ENCODE measurements at regions not wholly inside any gene's neighbourhood (a gene's known extent, or its start where the extent isn't known, plus 50 kb on each side); places are given as distances from the start of the nearest gene placed in this dataset.
"Not testable (repeated sequence)": the region's sequence is repeated elsewhere in the genome, so short reads cannot be mapped to it uniquely, and the experiment has no call there.

GRCh38 chr2:111544006-111544405 lies 340.0 kb downstream of the ANAPC1 start:
- not testable (repeated sequence) for DNase-seq

DNA sequence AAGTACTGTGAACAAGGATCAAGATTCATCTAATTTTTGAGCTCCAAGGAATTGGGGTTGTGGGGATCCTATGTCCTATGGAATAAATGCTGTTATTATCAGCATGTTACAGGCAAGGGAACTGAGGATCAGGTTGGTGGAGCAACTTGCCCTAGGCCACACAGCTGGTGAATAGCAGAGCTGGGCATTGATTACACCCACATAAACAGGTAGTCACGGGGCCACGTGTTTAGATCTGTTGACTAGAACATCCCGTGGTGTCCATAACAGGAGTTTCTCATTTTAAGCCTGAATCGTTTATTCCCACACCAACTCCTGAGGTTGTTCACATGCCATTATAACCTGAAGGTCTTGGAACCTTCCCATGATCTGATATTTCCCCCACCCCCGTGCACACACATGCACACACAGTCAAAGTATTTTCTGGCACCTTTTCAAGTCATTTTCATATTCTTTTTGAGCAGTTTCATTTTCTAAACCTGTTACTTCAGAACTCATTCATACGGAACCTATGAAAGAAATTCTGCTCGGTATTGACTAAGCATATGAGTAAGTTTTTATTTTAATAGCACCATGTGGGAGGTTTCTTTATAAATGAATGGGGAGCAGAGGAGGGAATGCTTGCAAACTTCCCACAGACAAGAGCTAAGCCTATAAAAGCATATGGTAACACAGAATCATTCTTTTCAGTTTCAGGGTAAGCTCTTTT lies 338.1 kb downstream of the ANAPC1 start:
- not testable (repeated sequence) for DNase-seq

DNA sequence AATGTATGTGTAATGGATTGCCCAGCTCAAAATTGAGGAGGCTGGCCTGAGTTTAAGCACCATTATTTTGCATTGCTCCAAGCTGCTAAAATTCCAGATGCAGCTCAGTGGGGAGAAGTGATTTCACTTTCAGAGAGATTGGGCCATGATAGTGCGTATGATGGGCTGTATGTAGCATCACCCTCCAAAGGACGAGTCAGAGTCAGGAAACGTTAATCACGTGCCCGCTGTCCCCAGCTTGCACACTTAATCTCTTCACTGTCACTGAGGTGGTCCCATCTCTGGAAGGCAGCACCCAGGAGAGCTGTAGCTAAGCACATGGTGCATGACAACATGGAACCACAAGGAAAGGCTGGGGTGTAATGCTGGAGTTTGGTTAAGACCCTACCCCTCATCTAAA lies 337.4 kb downstream of the ANAPC1 start:
- not testable (repeated sequence) for DNase-seq

GRCh38 chr2:111549174-111549573 lies 334.8 kb downstream of the ANAPC1 start:
- DNase-seq, result not testable (repeated sequence)

GRCh38 chr2:111551428-111551827 lies 332.6 kb downstream of the ANAPC1 start:
- DNase-seq, result not testable (repeated sequence)

GRCh38 chr2:111552625-111553024 lies 331.4 kb downstream of the ANAPC1 start:
- not testable (repeated sequence) for DNase-seq

DNA sequence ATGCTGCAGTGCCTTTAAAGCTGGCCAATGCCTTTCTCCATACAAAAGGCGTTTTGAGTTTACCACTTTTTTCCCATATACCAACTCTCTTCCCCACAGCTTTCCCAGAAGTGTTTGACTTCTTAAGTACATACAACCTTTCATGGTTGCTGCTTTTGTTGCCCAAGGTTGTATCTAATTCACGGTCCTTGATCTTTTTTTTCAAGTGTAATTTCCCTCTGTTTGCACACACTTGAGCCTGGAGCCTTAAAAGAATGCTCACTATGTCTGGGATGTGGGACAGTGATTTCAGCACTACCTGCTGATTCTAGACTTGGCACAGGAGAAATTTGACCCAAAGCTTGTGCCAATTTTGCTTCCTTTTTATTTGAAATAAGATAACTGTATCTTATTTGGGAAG lies 324.7 kb downstream of the ANAPC1 start:
- not testable (repeated sequence) for DNase-seq

DNA sequence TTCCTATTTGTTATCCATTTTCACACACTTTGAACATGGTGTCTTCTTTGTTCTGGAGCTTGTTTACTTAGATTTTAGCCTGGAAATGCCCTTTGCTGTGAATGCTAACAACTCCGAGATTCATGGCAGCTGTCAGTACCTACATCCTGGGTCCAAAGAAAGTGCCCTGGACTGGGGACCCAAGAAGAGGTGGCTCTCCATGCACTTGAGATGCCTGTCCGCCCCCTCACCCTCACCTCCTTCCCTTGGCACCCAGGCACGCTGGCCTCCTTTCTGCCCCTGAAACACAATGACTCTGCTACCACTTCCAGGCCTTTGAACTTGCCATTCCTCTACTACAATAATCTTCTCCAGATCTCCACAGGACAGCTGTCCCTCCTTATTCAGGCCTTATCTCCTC lies 324.2 kb downstream of the ANAPC1 start:
- DNase-seq, result not testable (repeated sequence)

GRCh38 chr2:111566068-111566467 lies 317.9 kb downstream of the ANAPC1 start:
- DNase-seq, result not testable (repeated sequence)

DNA sequence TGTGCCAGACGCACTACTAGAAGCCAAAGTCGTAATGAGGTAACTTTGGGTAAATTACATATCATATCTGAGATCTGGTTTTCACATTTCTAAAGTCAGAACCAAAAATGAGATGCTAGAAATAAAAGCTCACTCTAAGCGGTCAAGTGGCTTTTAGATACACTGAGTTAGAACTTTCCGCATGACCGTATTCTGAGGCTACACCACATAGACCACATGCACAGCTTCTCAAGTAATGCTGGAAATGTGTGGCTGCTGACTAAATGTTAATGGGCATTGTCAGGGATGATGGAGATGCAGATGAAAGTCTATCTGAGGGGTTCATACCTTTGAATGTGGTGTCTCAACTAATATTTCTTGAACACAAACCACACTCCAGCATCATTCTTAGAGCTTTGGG lies 316.8 kb downstream of the ANAPC1 start:
- DNase-seq, result not testable (repeated sequence)

- not testable (repeated sequence) for DNase-seq
These were observed 314.4 kb downstream of the ANAPC1 start for GRCh38 chr2:111569356-111570199.

GRCh38 chr2:111570300-111571114 lies 313.5 kb downstream of the ANAPC1 start:
- not testable (repeated sequence) for DNase-seq

DNA sequence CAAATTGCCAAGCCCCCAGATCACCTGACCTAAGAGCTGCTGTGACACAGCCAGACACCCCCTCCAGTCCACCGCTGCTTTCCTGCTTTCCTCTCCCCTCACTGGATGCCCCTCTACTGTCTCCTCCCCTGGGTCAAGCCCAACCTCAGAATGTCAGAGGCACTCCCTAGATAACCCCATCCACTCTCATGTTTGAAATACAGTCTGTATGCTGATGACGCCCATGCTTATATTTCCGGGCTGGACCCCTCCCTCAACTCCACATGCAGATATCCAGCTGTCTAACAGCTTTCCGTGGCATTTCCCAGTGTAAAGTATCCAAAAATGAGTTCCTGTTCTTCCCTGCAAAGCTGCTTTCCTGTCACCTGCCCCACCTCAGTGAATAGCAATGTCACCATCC lies 309.2 kb downstream of the ANAPC1 start:
- not testable (repeated sequence) for DNase-seq

DNA sequence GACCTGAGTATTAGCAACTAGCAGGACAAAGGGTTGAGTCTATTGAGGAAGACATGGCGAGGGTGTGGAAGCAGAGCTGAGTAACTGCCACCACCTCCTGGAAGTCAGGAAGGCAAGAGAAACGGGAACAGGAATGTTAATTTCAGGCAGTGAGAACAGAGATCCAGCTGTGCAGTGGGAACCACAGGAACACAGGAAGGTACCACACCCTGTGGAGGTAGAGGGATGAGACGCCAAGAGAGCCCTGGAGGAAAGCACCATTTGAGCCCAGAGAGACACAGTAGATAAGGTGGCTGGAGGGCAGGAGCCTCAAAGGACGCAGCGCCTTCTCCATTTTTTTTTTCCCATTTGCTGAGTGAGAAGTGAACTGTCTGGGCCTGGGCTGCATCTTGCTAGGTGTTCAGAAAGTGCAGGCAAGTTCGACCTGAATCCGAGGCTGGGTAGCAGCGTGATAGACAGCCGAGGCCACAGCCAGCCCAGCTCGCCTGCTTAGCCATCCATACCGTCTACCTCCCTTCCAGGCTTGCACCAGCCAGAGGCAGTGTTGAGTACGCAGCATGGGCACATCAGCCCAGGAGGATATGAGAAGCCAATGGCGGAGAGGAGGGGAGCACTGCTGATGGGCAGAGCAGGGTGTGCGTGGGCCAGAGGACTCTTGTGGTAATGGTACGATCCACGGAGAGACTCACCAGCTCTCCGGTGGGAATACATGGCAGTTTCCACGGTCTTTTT lies 306.7 kb downstream of the ANAPC1 start:
- DNase-seq, result not testable (repeated sequence)

DNA sequence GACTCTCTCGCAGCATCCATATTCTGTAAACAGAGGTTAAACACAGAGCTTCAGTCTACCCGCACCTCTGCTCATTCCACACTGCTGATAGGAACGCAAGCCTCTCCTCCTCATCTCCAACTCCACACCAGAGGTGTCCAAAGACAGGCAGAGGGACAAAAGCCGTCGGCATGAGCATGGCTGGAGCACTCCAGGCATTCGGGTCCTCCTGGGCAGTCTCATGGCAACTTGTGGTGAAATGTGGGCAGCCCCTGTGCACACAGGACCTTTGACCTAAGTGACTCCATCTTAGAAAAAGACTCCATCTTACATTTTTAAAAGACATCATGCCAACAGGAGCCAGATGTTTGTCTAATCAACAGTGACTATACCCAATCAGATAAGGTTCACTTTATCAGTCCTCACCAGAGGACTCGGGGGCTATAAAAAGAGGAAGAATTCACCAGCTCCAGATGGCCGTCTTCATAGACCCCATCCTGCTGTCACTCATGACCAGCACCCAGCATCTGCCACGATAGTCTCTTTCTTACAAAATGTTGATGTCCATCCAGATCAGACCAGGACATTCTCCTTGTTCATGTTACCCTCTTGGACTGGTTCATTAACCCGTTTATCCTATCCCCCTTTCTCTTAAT lies 304.4 kb downstream of the ANAPC1 start:
- not testable (repeated sequence) for DNase-seq

DNA sequence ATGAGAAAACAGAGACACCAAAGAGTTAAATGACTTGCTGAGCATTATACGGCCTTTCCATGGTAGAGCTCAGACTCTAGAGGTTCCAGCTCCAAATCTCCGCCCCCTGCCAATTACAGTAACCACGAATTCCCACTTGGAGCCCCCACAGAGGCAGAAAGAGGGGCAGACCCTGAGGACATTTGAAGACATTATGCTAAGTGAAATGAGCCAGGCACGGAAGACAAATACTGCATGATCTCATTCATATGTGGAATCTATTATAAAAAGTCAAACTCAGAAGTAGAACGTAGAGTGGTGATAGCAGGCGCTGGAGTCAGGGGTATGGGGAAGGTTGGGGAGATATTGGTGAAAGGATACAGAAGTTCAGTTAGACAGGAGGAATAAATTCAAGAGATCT lies 303.4 kb downstream of the ANAPC1 start:
- DNase-seq, result not testable (repeated sequence)

- DNase-seq, result not testable (repeated sequence)
These were observed 301.9 kb downstream of the ANAPC1 start for GRCh38 chr2:111582090-111582489.

DNA sequence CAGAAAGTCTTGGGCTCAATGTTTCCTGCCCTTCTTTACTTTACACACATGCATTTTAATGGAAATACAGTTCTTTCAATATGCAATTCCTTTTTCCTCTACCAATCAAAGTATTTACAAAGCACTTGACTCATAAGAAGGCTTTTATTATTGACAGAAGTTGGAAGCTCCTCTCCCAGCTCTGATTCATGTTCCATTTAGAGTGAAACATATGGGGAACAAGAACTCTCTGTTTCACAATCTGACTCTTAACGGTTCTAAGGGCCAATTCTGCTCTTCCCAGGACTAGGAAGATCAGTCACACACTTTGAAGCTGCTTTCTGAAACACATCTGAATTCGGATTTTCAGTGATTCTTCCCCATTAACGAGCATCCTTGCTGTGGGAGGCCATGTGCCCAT lies 300.5 kb downstream of the ANAPC1 start:
- not testable (repeated sequence) for DNase-seq

DNA sequence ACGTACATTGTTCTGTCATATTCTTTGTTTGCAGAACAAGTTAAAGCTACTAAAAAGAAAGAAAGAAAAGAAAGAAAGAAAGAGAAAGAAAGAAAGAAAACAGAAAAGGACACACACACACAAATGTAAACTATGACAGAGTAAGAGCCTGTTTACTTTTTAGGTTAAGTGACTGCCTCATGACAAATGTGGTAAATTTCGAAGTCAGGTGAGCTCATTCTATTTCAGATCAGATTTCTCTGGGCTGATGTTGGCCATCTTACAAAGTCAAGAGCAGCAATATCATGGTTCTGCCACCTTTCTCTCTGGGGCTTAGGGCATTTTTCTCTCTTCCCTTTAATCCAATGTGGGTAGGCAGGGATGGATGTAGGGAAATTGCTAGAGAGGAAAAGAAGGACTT lies 299.5 kb downstream of the ANAPC1 start:
- DNase-seq, result not testable (repeated sequence)

DNA sequence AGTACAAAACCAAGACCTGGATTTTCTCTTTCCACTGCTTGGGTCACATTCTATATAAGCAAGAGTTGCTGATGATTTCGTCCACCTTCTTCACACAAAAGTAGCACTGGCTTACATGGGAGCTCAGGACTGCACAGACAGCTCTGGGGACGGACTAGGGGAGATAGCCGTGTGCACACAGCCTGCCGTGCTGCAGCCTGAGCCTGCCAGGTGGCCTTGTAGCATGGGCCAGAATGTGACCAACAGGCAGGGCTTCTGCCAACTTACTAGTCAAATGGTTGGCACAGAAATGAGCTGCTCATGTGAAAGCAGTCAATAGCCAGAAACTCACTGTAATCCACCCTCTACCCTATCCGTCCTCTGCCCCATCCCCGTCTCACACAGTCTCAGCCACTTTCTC lies 299.0 kb downstream of the ANAPC1 start:
- not testable (repeated sequence) for DNase-seq

DNA sequence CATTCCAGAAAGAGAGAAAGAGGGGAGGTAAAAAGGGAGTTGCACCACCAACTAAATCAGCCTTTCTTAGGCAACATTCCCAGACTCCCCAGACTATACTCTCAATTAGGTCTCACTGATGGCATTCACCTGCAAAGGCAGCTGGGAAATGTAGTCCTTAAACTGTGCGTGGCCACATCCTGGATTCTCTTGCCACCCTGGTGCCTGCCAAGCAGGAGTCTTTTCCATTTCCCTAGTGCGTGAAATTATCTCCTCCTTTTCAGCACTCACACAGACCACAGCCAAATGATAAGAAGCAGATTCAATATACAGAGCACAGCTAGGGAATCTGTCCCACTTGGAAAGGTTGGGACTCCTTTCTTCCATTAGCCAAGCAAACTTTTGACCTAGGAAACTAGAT lies 298.0 kb downstream of the ANAPC1 start:
- DNase-seq, result not testable (repeated sequence)

DNA sequence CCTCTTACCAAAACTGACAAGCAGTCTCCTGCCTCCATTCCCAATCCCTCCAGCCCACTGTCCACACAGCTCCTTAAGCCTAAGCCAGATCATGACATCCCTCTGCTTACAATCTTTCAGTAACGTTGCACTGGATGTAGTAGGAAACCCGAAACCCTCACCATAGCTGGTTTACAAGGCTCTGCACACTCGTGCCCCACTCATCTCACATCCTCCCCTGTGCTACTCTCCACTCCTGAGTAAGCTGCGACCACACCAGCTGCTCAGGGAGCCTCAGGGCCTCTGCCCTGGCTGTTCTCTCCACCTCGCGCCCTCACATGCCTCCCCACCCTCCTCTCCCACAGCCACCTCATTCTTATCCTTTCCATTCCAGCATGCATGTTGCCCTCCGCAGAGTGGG lies 288.9 kb downstream of the ANAPC1 start:
- not testable (repeated sequence) for DNase-seq

Measured in retina (tissue), 1 donor.